GM19025 (cell line): ENCODE measurements at regions not wholly inside any gene's neighbourhood (a gene's known extent, or its start where the extent isn't known, plus 50 kb on each side); places are given as distances from the start of the nearest gene placed in this dataset.

Source experiments
- ATAC-seq: cut with Tn5 transposase; IDR thresholded peaks from one replicate; pipeline ENCODE4 v1.9.1; 2021; ENCODE audit warnings: mild to moderate bottlenecking, low read depth, moderate library complexity; ENCODE audit not compliant: unreplicated experiment

DNA sequence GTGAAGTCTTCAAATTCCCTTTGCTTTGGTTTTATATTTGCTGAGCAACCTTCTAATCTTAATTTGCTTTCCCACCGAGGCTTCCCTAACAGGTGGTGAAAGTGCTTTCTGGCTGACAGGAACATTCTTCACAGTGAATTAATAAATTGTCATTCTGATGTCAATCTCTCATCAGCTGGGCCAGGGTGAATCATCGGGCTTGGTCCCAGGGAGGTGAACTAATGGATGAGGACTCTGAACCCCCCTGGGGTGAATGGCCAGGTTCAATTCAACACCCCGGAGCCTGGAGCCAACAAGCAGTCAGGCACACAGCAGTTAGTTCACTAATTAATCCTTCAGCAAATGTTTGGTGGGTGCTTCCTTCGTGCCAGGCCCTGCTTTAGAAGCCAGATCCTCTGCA lies 155.4 kb upstream of the PDGFD start:
- no peak for ATAC-seq

GRCh38 chr11:104306862-104307474 lies 143.0 kb upstream of the PDGFD start:
- ATAC-seq, result no peak

- no peak for ATAC-seq
Observed at GRCh38 chr11:104301776-104302175, 137.8 kb upstream of the PDGFD start.

GRCh38 chr11:104291646-104292045 lies 127.7 kb upstream of the PDGFD start:
- no peak for ATAC-seq

DNA sequence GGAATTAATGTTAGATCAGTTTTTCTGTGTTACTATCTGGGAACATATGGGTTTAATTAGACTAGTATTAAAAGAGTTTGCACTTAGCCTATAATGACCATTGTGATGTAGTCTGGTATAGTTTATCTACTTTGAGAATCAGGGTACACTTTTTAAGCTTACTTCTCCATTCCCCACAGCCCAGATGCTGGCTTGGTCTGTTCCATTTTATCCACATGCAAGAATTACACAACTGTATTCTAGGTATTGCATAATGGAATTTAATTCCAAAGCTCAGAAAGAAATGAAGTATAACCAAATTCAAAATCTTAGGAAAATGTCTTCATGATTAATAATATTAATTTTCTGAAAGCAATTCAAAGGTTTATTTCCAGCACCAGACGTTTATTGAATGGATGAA lies 122.2 kb upstream of the PDGFD start:
- no peak for ATAC-seq

GRCh38 chr11:104279587-104279986 lies 115.6 kb upstream of the PDGFD start:
- ATAC-seq, result no peak

GRCh38 chr11:104275992-104276391 lies 112.0 kb upstream of the PDGFD start:
- no peak for ATAC-seq

GRCh38 chr11:104260456-104260855 lies 96.5 kb upstream of the PDGFD start:
- ATAC-seq, result no peak

DNA sequence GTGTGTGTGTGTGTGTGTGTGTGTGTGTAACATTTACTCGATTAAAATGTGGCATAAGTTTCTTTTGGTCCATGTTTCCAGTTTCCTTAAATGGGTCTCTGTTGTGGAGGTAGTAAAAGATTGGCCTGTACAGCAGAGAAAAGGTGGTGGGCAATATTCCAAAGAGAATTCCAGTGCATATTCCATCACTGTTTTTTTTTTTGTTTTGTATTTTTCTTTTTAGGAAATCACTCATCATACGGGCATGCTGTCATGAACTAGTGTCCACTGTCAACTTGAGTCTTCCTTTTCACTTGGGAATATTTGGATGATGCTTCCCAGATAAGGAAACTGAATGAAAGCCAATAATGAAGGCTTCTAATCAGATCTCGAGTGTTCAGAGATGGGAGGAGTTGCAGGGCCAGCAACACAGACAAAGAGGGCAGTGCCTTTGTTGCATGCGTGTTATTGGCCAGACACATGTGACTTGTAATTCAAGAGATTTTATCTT lies 95.2 kb upstream of the PDGFD start:
- no peak for ATAC-seq

DNA sequence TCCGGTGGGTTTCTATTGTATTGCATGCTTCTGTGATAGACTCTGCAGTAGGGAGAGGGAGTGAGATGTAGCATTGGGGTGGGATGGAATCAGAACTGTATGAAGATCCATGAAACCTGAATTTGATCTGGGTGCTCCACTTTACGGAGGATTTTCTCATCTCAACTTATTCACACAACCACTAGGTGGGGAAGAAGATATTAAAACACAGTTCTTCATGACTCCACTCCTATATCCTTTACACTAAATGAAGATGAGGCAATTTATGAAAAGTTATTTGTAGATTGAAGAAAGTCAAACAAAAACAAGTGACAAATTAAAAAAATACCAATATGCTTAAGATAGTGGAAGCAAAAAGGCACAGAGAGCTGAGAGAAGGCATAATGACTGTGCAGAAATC lies 92.6 kb upstream of the PDGFD start:
- no peak for ATAC-seq

DNA sequence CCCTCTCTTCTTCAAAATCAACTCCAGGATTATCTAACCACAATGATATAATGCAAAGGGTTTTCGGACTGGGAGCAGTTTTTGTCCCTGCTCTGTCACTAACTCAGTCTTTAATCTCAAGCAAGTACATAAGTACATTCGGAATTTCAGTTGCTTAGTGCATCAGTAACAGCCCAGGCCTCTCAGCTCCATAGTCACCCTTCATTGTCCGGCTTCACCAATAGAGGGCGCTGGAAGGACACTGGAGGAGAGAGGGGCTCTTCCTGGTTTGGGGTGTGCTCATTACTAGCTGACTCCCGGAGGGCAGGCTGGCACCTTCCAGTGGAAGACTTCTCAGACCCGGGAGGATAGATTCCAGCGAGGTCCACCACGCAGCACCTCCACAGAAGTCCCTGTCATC lies 90.4 kb upstream of the PDGFD start:
- ATAC-seq, result no peak

GRCh38 chr11:104246590-104246989 lies 82.6 kb upstream of the PDGFD start:
- ATAC-seq, result no peak

- no peak for ATAC-seq
Observed at GRCh38 chr11:104238916-104239315, 75.0 kb upstream of the PDGFD start.

- ATAC-seq, result no peak
Observed at GRCh38 chr11:104225047-104225446, 61.1 kb upstream of the PDGFD start.

GRCh38 chr11:104222464-104222863 lies 58.5 kb upstream of the PDGFD start:
- ATAC-seq, result no peak

DNA sequence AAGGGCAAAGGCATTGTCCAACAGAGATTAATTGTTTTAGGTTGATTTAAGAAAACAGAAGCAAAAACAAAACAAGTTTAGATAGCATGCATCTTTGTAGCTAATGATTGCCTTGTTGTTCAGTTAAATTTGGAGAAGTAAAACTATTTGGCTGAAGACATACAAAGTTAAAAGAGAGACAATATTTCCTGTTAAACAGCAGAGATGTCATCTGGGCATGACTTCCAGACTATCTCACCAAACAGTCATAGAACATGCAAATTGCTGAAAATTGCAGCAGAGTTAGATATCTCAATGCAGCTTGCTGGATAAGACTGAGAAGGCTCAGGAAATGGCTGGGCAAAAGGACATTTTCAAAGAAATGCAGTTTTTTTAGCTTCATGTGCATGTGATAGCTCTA lies 57.5 kb upstream of the PDGFD start:
- ATAC-seq, result peak; percentile 50

DNA sequence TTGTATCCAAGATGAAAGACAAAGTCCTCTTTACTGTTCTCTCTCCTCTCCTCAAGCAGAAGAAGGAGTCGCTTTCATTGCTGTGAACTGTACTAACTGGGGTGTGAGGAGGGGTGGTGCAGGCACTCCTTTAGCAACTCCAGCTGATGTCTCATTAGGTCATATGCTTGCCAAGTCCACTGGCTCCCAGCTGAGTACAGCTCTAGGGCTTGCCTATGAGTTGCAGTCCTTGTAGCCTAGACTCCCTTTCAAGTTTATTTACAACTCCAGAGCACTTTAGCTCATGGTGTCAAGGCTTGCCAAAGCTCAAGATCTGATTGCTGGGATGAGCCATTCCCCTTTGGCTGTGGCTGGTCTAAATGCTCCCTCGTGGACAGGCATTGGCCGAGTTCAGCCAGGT lies 55.1 kb upstream of the PDGFD start:
- no peak for ATAC-seq

GRCh38 chr11:104214517-104214916 lies 50.6 kb upstream of the PDGFD start:
- ATAC-seq, result no peak
